Activated CD4-positive, alpha-beta T cell treated with anti-CD3 and anti-CD28 coated beads for 36 hours (primary cell): ENCODE measurements at regions not wholly inside any gene's neighbourhood (a gene's known extent, or its start where the extent isn't known, plus 50 kb on each side); places are given as distances from the start of the nearest gene placed in this dataset.

ENCODE experiments used
- ATAC-seq: fragments of 200-7000 bp; cut with Tn5 transposase; one replicate; pipeline ENCODE4 v1.10.0; 2021; ENCODE audit warnings: mild to moderate bottlenecking, moderate library complexity
- CTCF ChIA-PET: fragments of 350-600 bp; sonication (Branson Sonifier 250); formaldehyde crosslinking; loops from one replicate; lab custom pipeline; 2021; ENCODE audit warnings: antibody characterized with exemption; lab: Charles Lee
- POLR2A ChIA-PET: fragments of 350-600 bp; sonication (Branson Sonifier 250); formaldehyde crosslinking; loops from one replicate; lab custom pipeline; 2021; ENCODE audit warnings: antibody characterized with exemption, inconsistent platforms; lab: Charles Lee
- DNase-seq: peaks from one replicate; pipeline ENCODE4 v3.0.0-alpha.2; 2020
- H3K27ac Mint-ChIP-seq: one replicate; pipeline ENCODE4 v1.8.0; 2021; ENCODE audit warnings: mixed read lengths
- H3K27me3 Mint-ChIP-seq: one replicate; pipeline ENCODE4 v1.8.0; 2021; ENCODE audit warnings: mixed read lengths
- H3K36me3 Mint-ChIP-seq: one replicate; pipeline ENCODE4 v1.8.0; 2021; ENCODE audit warnings: low read depth, mixed read lengths
- H3K4me1 Mint-ChIP-seq: one replicate; pipeline ENCODE4 v1.8.0; 2021; ENCODE audit warnings: mixed read lengths
- H3K4me3 Mint-ChIP-seq: one replicate; pipeline ENCODE4 v1.8.0; 2021; ENCODE audit warnings: mild to moderate bottlenecking, moderate library complexity, mixed read lengths
- H3K9me3 Mint-ChIP-seq: one replicate; pipeline ENCODE4 v1.8.0; 2021; ENCODE audit warnings: low read depth, mixed read lengths
- intact Hi-C, 2 experiments: fragments of 100-400 bp; cut with DNase I in 1 of 2; cut with micrococcal nuclease in 1 of 2; formaldehyde crosslinking; loops; one replicate each; pipeline versions ENCODE4 v1.14.2 to v1.15.1; 2022 to 2024; cut with DNase I, micrococcal nuclease

- H3K27ac Mint-ChIP-seq = no peak overlapping the region
- no peaks in the 10 kb centered on the region for H3K4me1 Mint-ChIP-seq
- H3K27me3 Mint-ChIP-seq = no peaks in the 10 kb centered on the region
- ChIA-PET POLR2A (no interaction called here), CTCF (no interaction called here)
- H3K9me3 Mint-ChIP-seq = no peaks in the 10 kb centered on the region
- no peak overlapping the region for H3K4me3 Mint-ChIP-seq
- intact Hi-C loops = no loop called here
- H3K36me3 Mint-ChIP-seq = no peaks in the 10 kb centered on the region
- DNase-seq (no peak), ATAC-seq (no peak)
These were observed 158.0 kb upstream of the FAT1 start for GRCh38 chr4:186881521-186882220.

GRCh38 chr4:186882293-186882692 lies 158.6 kb upstream of the FAT1 start:
- ATAC-seq = no peak
- H3K4me3 Mint-ChIP-seq = no peak overlapping the region
- H3K27ac Mint-ChIP-seq = no peak overlapping the region
- ChIA-PET CTCF (no interaction called here), POLR2A (no interaction called here)
- H3K27me3 Mint-ChIP-seq = no peaks in the 10 kb centered on the region
- no peak for DNase-seq
- H3K9me3 Mint-ChIP-seq = no peaks in the 10 kb centered on the region
- no peaks in the 10 kb centered on the region for H3K4me1 Mint-ChIP-seq
- intact Hi-C loops = no loop called here
- no peaks in the 10 kb centered on the region for H3K36me3 Mint-ChIP-seq

GRCh38 chr4:186885289-186885688 lies 161.6 kb upstream of the FAT1 start:
- H3K4me3 Mint-ChIP-seq = no peak overlapping the region
- no peak for DNase-seq
- CTCF ChIA-PET = no interaction called here
- H3K27ac Mint-ChIP-seq = no peak overlapping the region
- peaks cover 2% of the 10 kb centered on the region for H3K9me3 Mint-ChIP-seq
- POLR2A ChIA-PET = no interaction called here
- ATAC-seq = no peak
- H3K27me3 Mint-ChIP-seq = no peaks in the 10 kb centered on the region
- intact Hi-C loops = no loop called here
- H3K4me1 Mint-ChIP-seq = no peaks in the 10 kb centered on the region
- H3K36me3 Mint-ChIP-seq = no peaks in the 10 kb centered on the region

GRCh38 chr4:186886759-186887158 lies 163.1 kb upstream of the FAT1 start:
- ATAC-seq (no peak), DNase-seq (no peak)
- no peaks in the 10 kb centered on the region for H3K36me3 Mint-ChIP-seq
- H3K4me3 Mint-ChIP-seq = no peak overlapping the region
- H3K27me3 Mint-ChIP-seq = no peaks in the 10 kb centered on the region
- ChIA-PET CTCF (no interaction called here), POLR2A (no interaction called here)
- no peak overlapping the region for H3K27ac Mint-ChIP-seq
- H3K9me3 Mint-ChIP-seq = peaks cover 2% of the 10 kb centered on the region
- no peaks in the 10 kb centered on the region for H3K4me1 Mint-ChIP-seq
- intact Hi-C loops = no loop called here

DNA sequence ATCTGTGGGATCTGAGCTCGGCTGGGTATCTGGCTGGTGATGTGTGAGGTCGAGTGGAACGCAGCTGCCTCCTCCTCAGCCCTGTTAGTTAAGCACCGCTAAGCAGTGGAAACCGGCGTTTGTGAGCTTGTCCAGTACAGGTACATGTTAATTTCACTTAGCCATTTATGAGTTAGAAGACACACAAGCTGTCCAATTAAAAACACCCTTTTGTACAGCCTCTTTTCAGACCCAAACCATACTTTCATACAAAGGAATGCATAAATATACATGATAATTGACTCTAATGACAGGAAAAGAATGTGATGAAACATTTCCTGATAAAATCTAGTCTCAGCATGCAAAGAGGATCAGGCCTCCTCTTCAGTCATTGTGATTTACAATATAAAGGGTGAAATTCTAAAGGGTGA lies 163.6 kb upstream of the FAT1 start:
- Mint-ChIP-seq H3K4me1 (no peaks in the 10 kb centered on the region), H3K4me3 (no peak overlapping the region), H3K9me3 (peaks cover 2% of the 10 kb centered on the region), H3K27me3 (no peaks in the 10 kb centered on the region), H3K36me3 (no peaks in the 10 kb centered on the region), H3K27ac (no peak overlapping the region)
- ChIA-PET CTCF (no interaction called here), POLR2A (no interaction called here)
- intact Hi-C loops = no loop called here
- ATAC-seq = no peak
- no peak for DNase-seq

DNA sequence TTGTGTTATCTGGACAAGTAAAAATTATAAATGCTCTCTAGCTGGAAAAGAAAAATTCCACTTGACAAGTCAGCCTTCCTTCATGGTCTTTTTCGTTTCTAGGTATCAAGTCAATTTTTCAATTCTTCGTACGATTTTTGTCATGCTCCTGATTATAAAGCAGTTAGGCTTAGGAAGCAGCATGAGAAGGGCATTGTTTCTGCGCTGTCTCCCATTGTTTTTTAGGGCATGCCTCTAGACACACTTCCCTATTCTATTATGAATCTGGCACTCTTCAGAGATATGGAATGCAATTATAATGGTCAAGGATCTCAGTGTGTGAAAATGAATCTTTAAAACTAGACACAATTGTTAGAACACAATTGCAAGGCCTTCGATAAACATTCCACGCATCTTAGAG lies 164.1 kb upstream of the FAT1 start:
- DNase-seq (no peak), ATAC-seq (no peak)
- Mint-ChIP-seq H3K4me3 (no peak overlapping the region), H3K36me3 (no peaks in the 10 kb centered on the region), H3K4me1 (no peaks in the 10 kb centered on the region), H3K27me3 (no peaks in the 10 kb centered on the region), H3K27ac (no peak overlapping the region), H3K9me3 (peaks cover 4% of the 10 kb centered on the region)
- intact Hi-C loops = no loop called here
- ChIA-PET POLR2A (no interaction called here), CTCF (no interaction called here)

- H3K4me3 Mint-ChIP-seq = no peak overlapping the region
- ChIA-PET CTCF (no interaction called here), POLR2A (no interaction called here)
- intact Hi-C loops = no loop called here
- H3K4me1 Mint-ChIP-seq = no peaks in the 10 kb centered on the region
- ATAC-seq (no peak), DNase-seq (no peak)
- no peaks in the 10 kb centered on the region for H3K27me3 Mint-ChIP-seq
- no peak overlapping the region for H3K27ac Mint-ChIP-seq
- H3K36me3 Mint-ChIP-seq = no peaks in the 10 kb centered on the region
- peaks cover 7% of the 10 kb centered on the region for H3K9me3 Mint-ChIP-seq
These were observed 166.4 kb upstream of the FAT1 start for GRCh38 chr4:186889876-186890643.

DNA sequence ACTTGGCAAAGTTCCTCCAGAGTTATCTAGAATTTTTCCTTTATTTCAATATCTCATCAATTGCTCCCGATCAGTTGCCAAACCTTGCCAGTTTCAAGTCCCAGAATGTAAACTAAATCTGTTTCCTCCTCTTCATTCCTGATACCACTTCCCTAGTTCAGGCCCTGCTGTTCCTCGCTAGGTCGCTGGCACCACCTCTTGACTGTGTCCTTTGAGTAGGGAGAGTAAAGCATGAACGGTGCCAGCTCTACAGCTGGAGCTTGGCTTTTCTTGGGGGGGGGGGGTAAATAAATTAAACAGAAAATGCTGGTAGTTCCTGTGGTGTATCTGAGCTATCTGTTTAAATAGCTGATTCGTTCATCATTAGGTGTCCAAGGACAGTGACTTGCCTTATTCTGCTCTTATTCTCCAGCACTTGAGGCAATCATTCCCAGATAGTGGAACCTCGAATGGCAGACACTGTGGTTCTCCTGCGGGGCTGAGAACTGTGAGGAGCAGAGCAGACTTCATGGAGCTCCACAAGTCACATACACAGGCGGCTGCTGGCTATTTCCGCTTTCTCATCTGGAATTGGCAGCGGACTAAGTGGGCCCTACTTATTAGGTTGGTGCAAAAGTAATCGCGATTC lies 168.3 kb upstream of the FAT1 start:
- no peaks in the 10 kb centered on the region for H3K27me3 Mint-ChIP-seq
- ChIA-PET CTCF (interaction anchor here (0.6 kb wide), 1 partner anchor 40 kb away, joined by 3 read pairs; no protein-coding TSS in a partner anchor), POLR2A (no interaction called here)
- intact Hi-C loops = no loop called here
- no peaks in the 10 kb centered on the region for H3K36me3 Mint-ChIP-seq
- no peak for DNase-seq
- H3K9me3 Mint-ChIP-seq = peaks cover 13% of the 10 kb centered on the region
- H3K4me3 Mint-ChIP-seq = no peak overlapping the region
- ATAC-seq = no peak
- H3K27ac Mint-ChIP-seq = no peak overlapping the region
- H3K4me1 Mint-ChIP-seq = no peaks in the 10 kb centered on the region

- ChIA-PET POLR2A (no interaction called here), CTCF (no interaction called here)
- no peaks in the 10 kb centered on the region for H3K27me3 Mint-ChIP-seq
- no peak overlapping the region for H3K27ac Mint-ChIP-seq
- H3K4me1 Mint-ChIP-seq = no peaks in the 10 kb centered on the region
- no peaks in the 10 kb centered on the region for H3K36me3 Mint-ChIP-seq
- peaks cover 15% of the 10 kb centered on the region for H3K9me3 Mint-ChIP-seq
- DNase-seq (no peak), ATAC-seq (no peak)
- H3K4me3 Mint-ChIP-seq = no peak overlapping the region
- intact Hi-C loops = no loop called here
These were observed 174.7 kb upstream of the FAT1 start for GRCh38 chr4:186898367-186898766.

DNA sequence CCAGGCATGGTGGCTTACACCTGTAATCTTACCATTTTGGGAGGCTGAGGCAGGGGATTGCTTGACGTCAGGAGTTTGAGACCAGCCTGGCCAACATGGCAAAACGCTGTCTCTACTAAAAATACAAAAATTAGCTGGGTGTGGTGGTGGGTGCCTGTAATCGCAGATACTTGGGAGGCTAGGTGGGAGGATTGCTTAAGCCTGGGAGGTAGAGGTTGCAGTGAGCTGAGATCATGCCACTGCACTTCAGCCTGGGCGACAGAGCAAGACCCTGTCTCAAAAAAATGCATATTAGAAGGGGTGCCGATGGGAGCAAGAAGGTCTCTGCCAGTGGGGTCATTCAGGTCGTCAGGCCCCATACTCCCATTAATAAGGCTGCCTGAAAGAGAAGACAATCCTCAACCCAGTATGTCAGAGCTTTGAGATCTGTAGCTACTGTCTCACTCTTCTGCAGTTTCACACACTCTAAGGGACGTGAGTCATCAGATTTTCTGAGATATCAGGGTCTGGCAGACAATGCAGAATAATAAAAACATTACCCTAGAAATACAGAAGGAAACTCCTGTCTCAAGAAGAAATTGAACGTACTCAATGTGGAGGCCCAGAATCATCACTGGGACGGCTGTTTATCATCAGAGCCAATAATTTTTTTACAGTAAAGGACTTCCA lies 176.7 kb upstream of the FAT1 start:
- Mint-ChIP-seq H3K4me1 (no peaks in the 10 kb centered on the region), H3K27me3 (no peaks in the 10 kb centered on the region), H3K9me3 (peaks cover 14% of the 10 kb centered on the region), H3K27ac (no peak overlapping the region), H3K36me3 (no peaks in the 10 kb centered on the region), H3K4me3 (no peak overlapping the region)
- ATAC-seq (no peak), DNase-seq (no peak)
- ChIA-PET CTCF (no interaction called here), POLR2A (no interaction called here)
- intact Hi-C loops = no loop called here

GRCh38 chr4:186900984-186901383 lies 177.3 kb upstream of the FAT1 start:
- Mint-ChIP-seq H3K27ac (no peak overlapping the region), H3K4me3 (no peak overlapping the region), H3K36me3 (no peaks in the 10 kb centered on the region), H3K9me3 (peaks cover 14% of the 10 kb centered on the region), H3K4me1 (no peaks in the 10 kb centered on the region), H3K27me3 (no peaks in the 10 kb centered on the region)
- DNase-seq = no peak
- POLR2A ChIA-PET = no interaction called here
- CTCF ChIA-PET = interaction anchor here (0.6 kb wide), 1 partner anchor 304 kb away, joined by 3 read pairs; no protein-coding TSS in a partner anchor
- no peak for ATAC-seq
- intact Hi-C loops = no loop called here
